ENCODE measurements at regions not wholly inside any gene's neighbourhood (a gene's known extent, or its start where the extent isn't known, plus 50 kb on each side); places are given as distances from the start of the nearest gene placed in this dataset.
"Not testable (repeated sequence)": the region's sequence is repeated elsewhere in the genome, so short reads cannot be mapped to it uniquely, and the experiment has no call there.

GRCh38 chr18:67139899-67140298 is 376.6 kb downstream of the DSEL start:
- H3K27me3 ChIP-seq (replicated peaks in 1 of 2; ENCODE audit: control insufficient read depth in 2 of 2, extremely low read depth in 1 of 2, insufficient read depth in 2 of 2, low read length in 1 of 2), result no peaks in the 10 kb centered on the region
- no peaks in the 10 kb centered on the region for H3K36me3 Mint-ChIP-seq
- no peak overlapping the region for H3K4me3 Mint-ChIP-seq
- no peaks in the 10 kb centered on the region for H3K4me1 Mint-ChIP-seq
- CTCF ChIA-PET, result no interaction called here
- no CpG with 5 or more reads among the region's 1 CpG for WGBS (ENCODE audit: insufficient coverage)
- no peak overlapping the region for H3K27ac Mint-ChIP-seq
- no peaks in the 10 kb centered on the region for H3K9me3 Mint-ChIP-seq
- DNase-seq, result no peak
- ATAC-seq (replicated peaks in 1 of 4), result no peak
- no peaks in the 10 kb centered on the region for H3K4me1 ChIP-seq (ENCODE audit: control insufficient read depth in 1 of 2, extremely low read depth in 1 of 2, insufficient read depth in 2 of 2, low read length in 2 of 2)
- POLR2A ChIA-PET, result interaction anchor here in 1 of 2 donors (0.6 to 0.7 kb wide), 2 partner anchors 91 to 202 kb away, joined by 3 read pairs; no protein-coding TSS in a partner anchor
- H3K36me3 ChIP-seq (ENCODE audit: control insufficient read depth in 2 of 2, extremely low read depth in 1 of 2, insufficient read depth in 1 of 2, low read length in 1 of 2), result no peaks in the 10 kb centered on the region
- H3K4me3 ChIP-seq (ENCODE audit: control insufficient read depth in 1 of 2, extremely low read depth in 1 of 2, low read length in 1 of 2), result no peak overlapping the region
- no peak overlapping the region for H3K27ac ChIP-seq (ENCODE audit: low read length)
- H3K9me3 ChIP-seq, result no peaks in the 10 kb centered on the region
- no peaks in the 10 kb centered on the region for H3K27me3 Mint-ChIP-seq

- Histone ChIP-seq H3K4me1 (ENCODE audit: control insufficient read depth in 1 of 2, extremely low read depth in 1 of 2, insufficient read depth in 2 of 2, low read length in 2 of 2) (no peaks in the 10 kb centered on the region), H3K36me3 (ENCODE audit: control insufficient read depth in 2 of 2, extremely low read depth in 1 of 2, insufficient read depth in 1 of 2, low read length in 1 of 2) (no peaks in the 10 kb centered on the region), H3K27ac (ENCODE audit: low read length) (no peak overlapping the region), H3K4me3 (ENCODE audit: control insufficient read depth in 1 of 2, extremely low read depth in 1 of 2, low read length in 1 of 2) (no peak overlapping the region), H3K27me3 (replicated peaks in 1 of 2; ENCODE audit: control insufficient read depth in 2 of 2, extremely low read depth in 1 of 2, insufficient read depth in 2 of 2, low read length in 1 of 2) (no peaks in the 10 kb centered on the region), H3K9me3 (no peaks in the 10 kb centered on the region)
- ATAC-seq (replicated peaks in 1 of 4), result no peak
- H3K4me1 Mint-ChIP-seq, result no peaks in the 10 kb centered on the region
- DNase-seq, result no peak
- H3K36me3 Mint-ChIP-seq, result no peaks in the 10 kb centered on the region
- no peaks in the 10 kb centered on the region for H3K27me3 Mint-ChIP-seq
- ChIA-PET CTCF (no interaction called here), POLR2A (no interaction called here)
- no peak overlapping the region for H3K4me3 Mint-ChIP-seq
- no peak overlapping the region for H3K27ac Mint-ChIP-seq
- WGBS (ENCODE audit: insufficient coverage), result 83% methylated on average over 1 of the region's 4 CpGs
- H3K9me3 Mint-ChIP-seq, result no peaks in the 10 kb centered on the region
Observed at GRCh38 chr18:67135981-67136380, 380.5 kb downstream of the DSEL start.

DNA sequence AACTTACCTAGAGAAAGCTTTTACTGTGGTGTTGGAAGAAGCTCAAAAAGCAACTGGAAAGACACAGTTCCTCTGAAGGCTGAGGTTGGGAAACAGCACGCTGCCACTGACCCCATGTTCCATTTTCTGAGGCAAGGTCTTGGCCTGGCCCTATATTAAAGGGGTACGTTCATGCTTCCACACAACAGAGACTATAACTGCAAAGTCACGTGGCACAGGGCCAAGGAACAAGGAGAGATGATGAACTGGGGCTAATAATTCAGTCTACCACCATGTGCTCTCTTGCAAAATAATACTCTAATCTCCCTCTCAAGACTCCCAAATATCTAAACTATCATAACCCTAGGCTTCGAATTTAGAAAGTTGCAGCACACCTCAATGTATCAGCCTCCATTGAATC is 381.6 kb downstream of the DSEL start:
- no peaks in the 10 kb centered on the region for H3K27me3 ChIP-seq (replicated peaks in 1 of 2; ENCODE audit: control insufficient read depth in 2 of 2, extremely low read depth in 1 of 2, insufficient read depth in 2 of 2, low read length in 1 of 2)
- ChIA-PET CTCF (no interaction called here), POLR2A (no interaction called here)
- Mint-ChIP-seq H3K9me3 (no peaks in the 10 kb centered on the region), H3K4me3 (no peak overlapping the region), H3K27me3 (no peaks in the 10 kb centered on the region), H3K4me1 (no peaks in the 10 kb centered on the region), H3K27ac (no peak overlapping the region), H3K36me3 (no peaks in the 10 kb centered on the region)
- WGBS (ENCODE audit: insufficient coverage), result 38% methylated on average over 1 of the region's 4 CpGs
- no peak for ATAC-seq (replicated peaks in 1 of 4)
- no peaks in the 10 kb centered on the region for H3K9me3 ChIP-seq
- no peak overlapping the region for H3K27ac ChIP-seq (ENCODE audit: low read length)
- no peaks in the 10 kb centered on the region for H3K4me1 ChIP-seq (ENCODE audit: control insufficient read depth in 1 of 2, extremely low read depth in 1 of 2, insufficient read depth in 2 of 2, low read length in 2 of 2)
- H3K4me3 ChIP-seq (ENCODE audit: control insufficient read depth in 1 of 2, extremely low read depth in 1 of 2, low read length in 1 of 2), result no peak overlapping the region
- DNase-seq, result no peak
- H3K36me3 ChIP-seq (ENCODE audit: control insufficient read depth in 2 of 2, extremely low read depth in 1 of 2, insufficient read depth in 1 of 2, low read length in 1 of 2), result no peaks in the 10 kb centered on the region

GRCh38 chr18:67133669-67134068 is 382.9 kb downstream of the DSEL start:
- ATAC-seq (replicated peaks in 1 of 4), result no peak
- no peaks in the 10 kb centered on the region for H3K4me1 Mint-ChIP-seq
- H3K27me3 Mint-ChIP-seq, result no peaks in the 10 kb centered on the region
- H3K9me3 ChIP-seq, result no peaks in the 10 kb centered on the region
- ChIA-PET POLR2A (no interaction called here), CTCF (no interaction called here)
- H3K27ac Mint-ChIP-seq, result no peak overlapping the region
- H3K9me3 Mint-ChIP-seq, result no peaks in the 10 kb centered on the region
- H3K36me3 Mint-ChIP-seq, result no peaks in the 10 kb centered on the region
- 25% methylated on average over 2 of the region's 3 CpGs for WGBS (ENCODE audit: insufficient coverage)
- no peaks in the 10 kb centered on the region for H3K27me3 ChIP-seq (replicated peaks in 1 of 2; ENCODE audit: control insufficient read depth in 2 of 2, extremely low read depth in 1 of 2, insufficient read depth in 2 of 2, low read length in 1 of 2)
- DNase-seq, result no peak
- H3K36me3 ChIP-seq (ENCODE audit: control insufficient read depth in 2 of 2, extremely low read depth in 1 of 2, insufficient read depth in 1 of 2, low read length in 1 of 2), result no peaks in the 10 kb centered on the region
- no peak overlapping the region for H3K4me3 Mint-ChIP-seq
- no peak overlapping the region for H3K27ac ChIP-seq (ENCODE audit: low read length)
- no peak overlapping the region for H3K4me3 ChIP-seq (ENCODE audit: control insufficient read depth in 1 of 2, extremely low read depth in 1 of 2, low read length in 1 of 2)
- no peaks in the 10 kb centered on the region for H3K4me1 ChIP-seq (ENCODE audit: control insufficient read depth in 1 of 2, extremely low read depth in 1 of 2, insufficient read depth in 2 of 2, low read length in 2 of 2)

DNA sequence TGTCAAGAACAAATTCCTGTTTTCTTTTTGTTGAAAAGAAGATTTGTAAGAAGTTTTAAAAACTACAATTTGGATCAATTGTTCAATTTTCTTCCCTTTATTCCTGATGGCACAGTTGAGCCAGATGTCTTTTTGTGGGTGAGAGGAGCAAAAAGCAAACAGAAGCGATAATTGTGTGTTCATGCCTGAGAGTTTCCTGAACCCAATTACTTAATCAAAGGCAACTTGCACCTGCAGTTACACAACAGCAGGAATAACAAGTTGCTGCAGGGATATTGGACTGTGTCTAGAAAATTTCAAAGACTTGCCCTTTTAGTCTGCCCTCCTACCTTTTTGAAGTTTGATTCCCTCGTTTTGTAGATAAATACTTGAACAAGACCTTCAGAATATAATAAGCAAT is 383.6 kb downstream of the DSEL start:
- Mint-ChIP-seq H3K36me3 (no peaks in the 10 kb centered on the region), H3K4me3 (no peak overlapping the region), H3K4me1 (no peaks in the 10 kb centered on the region), H3K9me3 (no peaks in the 10 kb centered on the region), H3K27me3 (no peaks in the 10 kb centered on the region), H3K27ac (no peak overlapping the region)
- 29% methylated on average over 1 of the region's 2 CpGs for WGBS (ENCODE audit: insufficient coverage)
- Histone ChIP-seq H3K36me3 (ENCODE audit: control insufficient read depth in 2 of 2, extremely low read depth in 1 of 2, insufficient read depth in 1 of 2, low read length in 1 of 2) (no peaks in the 10 kb centered on the region), H3K27me3 (replicated peaks in 1 of 2; ENCODE audit: control insufficient read depth in 2 of 2, extremely low read depth in 1 of 2, insufficient read depth in 2 of 2, low read length in 1 of 2) (no peaks in the 10 kb centered on the region), H3K27ac (ENCODE audit: low read length) (no peak overlapping the region), H3K4me3 (ENCODE audit: control insufficient read depth in 1 of 2, extremely low read depth in 1 of 2, low read length in 1 of 2) (no peak overlapping the region), H3K9me3 (no peaks in the 10 kb centered on the region), H3K4me1 (ENCODE audit: control insufficient read depth in 1 of 2, extremely low read depth in 1 of 2, insufficient read depth in 2 of 2, low read length in 2 of 2) (no peaks in the 10 kb centered on the region)
- no peak for DNase-seq
- POLR2A ChIA-PET, result interaction anchor here in 1 of 2 donors (0.6 kb wide), 1 partner anchor 12 kb away, joined by 3 read pairs; no protein-coding TSS in a partner anchor
- CTCF ChIA-PET, result no interaction called here
- ATAC-seq (replicated peaks in 1 of 4), result no peak

GRCh38 chr18:67131498-67131897 is 385.0 kb downstream of the DSEL start:
- no peak overlapping the region for H3K27ac ChIP-seq (ENCODE audit: low read length)
- no peaks in the 10 kb centered on the region for H3K9me3 ChIP-seq
- POLR2A ChIA-PET, result no interaction called here
- CTCF ChIA-PET, result no interaction called here
- Mint-ChIP-seq H3K4me1 (no peaks in the 10 kb centered on the region), H3K27ac (no peak overlapping the region), H3K4me3 (no peak overlapping the region), H3K36me3 (no peaks in the 10 kb centered on the region), H3K9me3 (no peaks in the 10 kb centered on the region), H3K27me3 (no peaks in the 10 kb centered on the region)
- no peaks in the 10 kb centered on the region for H3K4me1 ChIP-seq (ENCODE audit: control insufficient read depth in 1 of 2, extremely low read depth in 1 of 2, insufficient read depth in 2 of 2, low read length in 2 of 2)
- ATAC-seq (replicated peaks in 1 of 4) (no peak), DNase-seq (no peak)
- no peaks in the 10 kb centered on the region for H3K36me3 ChIP-seq (ENCODE audit: control insufficient read depth in 2 of 2, extremely low read depth in 1 of 2, insufficient read depth in 1 of 2, low read length in 1 of 2)
- no CpG with 5 or more reads among the region's 1 CpG for WGBS (ENCODE audit: insufficient coverage)
- no peak overlapping the region for H3K4me3 ChIP-seq (ENCODE audit: control insufficient read depth in 1 of 2, extremely low read depth in 1 of 2, low read length in 1 of 2)
- H3K27me3 ChIP-seq (replicated peaks in 1 of 2; ENCODE audit: control insufficient read depth in 2 of 2, extremely low read depth in 1 of 2, insufficient read depth in 2 of 2, low read length in 1 of 2), result no peaks in the 10 kb centered on the region

GRCh38 chr18:67126751-67127150 is 389.8 kb downstream of the DSEL start:
- H3K27ac Mint-ChIP-seq; H3K36me3 Mint-ChIP-seq; H3K27me3 ChIP-seq (replicated peaks in 1 of 2; ENCODE audit: control insufficient read depth in 2 of 2, extremely low read depth in 1 of 2, insufficient read depth in 2 of 2, low read length in 1 of 2); H3K4me3 ChIP-seq (ENCODE audit: control insufficient read depth in 1 of 2, extremely low read depth in 1 of 2, low read length in 1 of 2); H3K36me3 ChIP-seq (ENCODE audit: control insufficient read depth in 2 of 2, extremely low read depth in 1 of 2, insufficient read depth in 1 of 2, low read length in 1 of 2); H3K9me3 Mint-ChIP-seq; CTCF ChIA-PET; H3K9me3 ChIP-seq; H3K4me3 Mint-ChIP-seq; H3K4me1 Mint-ChIP-seq; H3K4me1 ChIP-seq (ENCODE audit: control insufficient read depth in 1 of 2, extremely low read depth in 1 of 2, insufficient read depth in 2 of 2, low read length in 2 of 2); ATAC-seq (replicated peaks in 1 of 4); POLR2A ChIA-PET; H3K27me3 Mint-ChIP-seq; DNase-seq; H3K27ac ChIP-seq (ENCODE audit: low read length): not testable (repeated sequence)
- WGBS (ENCODE audit: insufficient coverage), result no CpG with 5 or more reads among the region's 32 CpGs

All from T-cell (primary cell).